ENCODE measurements at regions not wholly inside any gene's neighbourhood (a gene's known extent, or its start where the extent isn't known, plus 50 kb on each side); places are given as distances from the start of the nearest gene placed in this dataset.

DNA sequence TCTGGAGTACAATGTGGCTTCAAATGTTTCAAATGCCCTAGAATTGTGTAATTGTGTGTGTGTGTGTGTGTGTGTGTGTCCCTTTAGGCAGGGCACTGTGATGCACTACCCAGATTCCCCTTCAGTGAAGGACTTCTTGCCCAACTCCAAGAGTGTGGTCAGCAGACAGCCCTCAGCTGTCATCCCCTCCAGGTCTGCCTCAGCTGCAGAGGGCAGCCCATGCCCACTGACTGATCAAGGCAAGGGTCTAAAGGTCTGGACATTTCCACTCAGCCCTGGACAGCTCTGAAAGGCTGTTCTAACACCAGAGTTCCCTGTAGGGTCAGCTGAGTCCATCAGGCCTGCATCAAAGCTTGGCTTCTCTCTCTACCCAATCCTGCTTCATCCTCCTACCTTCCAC, 83.9 kb upstream of the USP9X start:
- TF ChIP-seq, protein P1, sequence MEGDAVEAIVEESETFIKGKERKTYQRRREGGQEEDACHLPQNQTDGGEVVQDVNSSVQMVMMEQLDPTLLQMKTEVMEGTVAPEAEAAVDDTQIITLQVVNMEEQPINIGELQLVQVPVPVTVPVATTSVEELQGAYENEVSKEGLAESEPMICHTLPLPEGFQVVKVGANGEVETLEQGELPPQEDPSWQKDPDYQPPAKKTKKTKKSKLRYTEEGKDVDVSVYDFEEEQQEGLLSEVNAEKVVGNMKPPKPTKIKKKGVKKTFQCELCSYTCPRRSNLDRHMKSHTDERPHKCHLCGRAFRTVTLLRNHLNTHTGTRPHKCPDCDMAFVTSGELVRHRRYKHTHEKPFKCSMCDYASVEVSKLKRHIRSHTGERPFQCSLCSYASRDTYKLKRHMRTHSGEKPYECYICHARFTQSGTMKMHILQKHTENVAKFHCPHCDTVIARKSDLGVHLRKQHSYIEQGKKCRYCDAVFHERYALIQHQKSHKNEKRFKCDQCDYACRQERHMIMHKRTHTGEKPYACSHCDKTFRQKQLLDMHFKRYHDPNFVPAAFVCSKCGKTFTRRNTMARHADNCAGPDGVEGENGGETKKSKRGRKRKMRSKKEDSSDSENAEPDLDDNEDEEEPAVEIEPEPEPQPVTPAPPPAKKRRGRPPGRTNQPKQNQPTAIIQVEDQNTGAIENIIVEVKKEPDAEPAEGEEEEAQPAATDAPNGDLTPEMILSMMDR (IDR thresholded peaks at IDR 0.05) = no peak
- TF ChIP-seq POLR2A (IDR thresholded peaks at IDR 0.05) (no peak), POLR2AphosphoS5 (IDR thresholded peaks at IDR 0.05) (no peak)

Measured in upper lobe of left lung (tissue), 4 donors.